ENCODE measurements at regions not wholly inside any gene's neighbourhood (a gene's known extent, or its start where the extent isn't known, plus 50 kb on each side); places are given as distances from the start of the nearest gene placed in this dataset.

GRCh38 chr2:155281907-155282306, 583.4 kb downstream of the KCNJ3 start:
- Histone ChIP-seq H3K23ac (ENCODE audit: insufficient read length, low read depth, low read length) (no peak overlapping the region), H3K9ac (ENCODE audit: extremely low read depth, insufficient read length, low read length) (no peak overlapping the region), H3K79me2 (ENCODE audit: insufficient read depth, low read length) (no peaks in the 10 kb centered on the region), H2BK120ac (ENCODE audit: low read depth, low read length, poor library complexity, severe bottlenecking) (no peak overlapping the region), H3K9me3 (ENCODE audit: control insufficient read depth, low read depth, low read length) (no peaks in the 10 kb centered on the region), H3T11ph (ENCODE audit: low read length) (no peak overlapping the region), H2AK5ac (ENCODE audit: insufficient read length, low read length) (no peak overlapping the region), H3K18ac (ENCODE audit: insufficient read length, low read depth, low read length) (no peak overlapping the region), H2BK15ac (ENCODE audit: low read depth, low read length) (no peak overlapping the region), H4K20me1 (ENCODE audit: control insufficient read depth, insufficient read depth, insufficient read length) (no peaks in the 10 kb centered on the region), H3K27me3 (ENCODE audit: insufficient read depth, low read length) (no peaks in the 10 kb centered on the region), H3K23me2 (ENCODE audit: insufficient read length, low read depth, low read length, poor library complexity, severe bottlenecking) (no peaks in the 10 kb centered on the region), H3K79me1 (ENCODE audit: insufficient read depth, low read depth, low read length, poor library complexity, severe bottlenecking) (no peaks in the 10 kb centered on the region), H3K27ac (ENCODE audit: insufficient read length, low read depth, low read length) (no peak overlapping the region), H3K4ac (ENCODE audit: low read depth, low read length) (no peak overlapping the region), H2BK20ac (ENCODE audit: low read depth, low read length, poor library complexity, severe bottlenecking) (no peak overlapping the region), H3K56ac (ENCODE audit: insufficient read length, low read depth, low read length) (no peak overlapping the region), H4K8ac (replicated peaks; ENCODE audit: insufficient read length, low read depth, low read length) (no peak overlapping the region), H3K14ac (ENCODE audit: insufficient read depth, low read length) (no peak overlapping the region), H4K91ac (ENCODE audit: insufficient read length, low read depth, low read length) (no peak overlapping the region), H2AFZ (ENCODE audit: low read length) (no peak overlapping the region), H3K4me2 (ENCODE audit: insufficient read depth, insufficient read length, low read length) (no peak overlapping the region), H3K4me1 (ENCODE audit: insufficient read depth, low read length) (no peaks in the 10 kb centered on the region), H2BK5ac (ENCODE audit: insufficient read length, low read length) (no peak overlapping the region), H2BK12ac (ENCODE audit: insufficient read length, low read depth, low read length) (no peak overlapping the region), H4K5ac (ENCODE audit: insufficient read length, low read depth, low read length) (no peak overlapping the region)
- H3K9me3 Mint-ChIP-seq: no peaks in the 10 kb centered on the region
- no peaks in the 10 kb centered on the region for H3K4me1 Mint-ChIP-seq
- no peaks in the 10 kb centered on the region for H3K36me3 Mint-ChIP-seq (ENCODE audit: insufficient read depth in 1 of 3, low read depth in 3 of 3)
- TF ChIP-seq, protein P1, sequence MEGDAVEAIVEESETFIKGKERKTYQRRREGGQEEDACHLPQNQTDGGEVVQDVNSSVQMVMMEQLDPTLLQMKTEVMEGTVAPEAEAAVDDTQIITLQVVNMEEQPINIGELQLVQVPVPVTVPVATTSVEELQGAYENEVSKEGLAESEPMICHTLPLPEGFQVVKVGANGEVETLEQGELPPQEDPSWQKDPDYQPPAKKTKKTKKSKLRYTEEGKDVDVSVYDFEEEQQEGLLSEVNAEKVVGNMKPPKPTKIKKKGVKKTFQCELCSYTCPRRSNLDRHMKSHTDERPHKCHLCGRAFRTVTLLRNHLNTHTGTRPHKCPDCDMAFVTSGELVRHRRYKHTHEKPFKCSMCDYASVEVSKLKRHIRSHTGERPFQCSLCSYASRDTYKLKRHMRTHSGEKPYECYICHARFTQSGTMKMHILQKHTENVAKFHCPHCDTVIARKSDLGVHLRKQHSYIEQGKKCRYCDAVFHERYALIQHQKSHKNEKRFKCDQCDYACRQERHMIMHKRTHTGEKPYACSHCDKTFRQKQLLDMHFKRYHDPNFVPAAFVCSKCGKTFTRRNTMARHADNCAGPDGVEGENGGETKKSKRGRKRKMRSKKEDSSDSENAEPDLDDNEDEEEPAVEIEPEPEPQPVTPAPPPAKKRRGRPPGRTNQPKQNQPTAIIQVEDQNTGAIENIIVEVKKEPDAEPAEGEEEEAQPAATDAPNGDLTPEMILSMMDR (conservative IDR thresholded peaks at IDR 0.05): no peak
- H3K4me3 Mint-ChIP-seq: no peak overlapping the region
- no peak overlapping the region; a peak in 1 of 7 replicates for H3K27ac Mint-ChIP-seq
- WGBS (ENCODE audit: extremely low coverage, insufficient read length, low lambda C conversion rate): no CpG with 5 or more reads among the region's 7 CpGs
- no peak for DNase-seq
- no peaks in the 10 kb centered on the region for H3K27me3 Mint-ChIP-seq (ENCODE audit: low read depth)

All from H9 (cell line).